GM12872 (cell line): ENCODE measurements at regions not wholly inside any gene's neighbourhood (a gene's known extent, or its start where the extent isn't known, plus 50 kb on each side); places are given as distances from the start of the nearest gene placed in this dataset.

Experiments
- CTCF ChIP-seq: IDR thresholded peaks from 3 replicates; pipeline ENCODE4 v1.5.1; 2011; ENCODE audit warnings: low read depth, mild to moderate bottlenecking, low read length, moderate library complexity; ENCODE audit not compliant: insufficient read depth

- no peak for TF ChIP-seq CTCF
Measured at GRCh38 chr1:30036666-30037065, 686.7 kb downstream of the MATN1 start.

GRCh38 chr1:30036229-30036547 lies 687.2 kb downstream of the MATN1 start:
- no peak for TF ChIP-seq CTCF

GRCh38 chr1:30035522-30036228 lies 687.7 kb downstream of the MATN1 start:
- no peak for TF ChIP-seq CTCF

GRCh38 chr1:30034627-30035521 lies 688.5 kb downstream of the MATN1 start:
- TF ChIP-seq CTCF = no peak

- no peak for TF ChIP-seq CTCF
Measured at GRCh38 chr1:30034105-30034626, 689.2 kb downstream of the MATN1 start.

- TF ChIP-seq CTCF = no peak
Measured at GRCh38 chr1:30033256-30034104, 689.9 kb downstream of the MATN1 start.

- TF ChIP-seq CTCF = no peak
Measured at GRCh38 chr1:30032302-30032701, 691.1 kb downstream of the MATN1 start.
